ENCODE measurements at regions not wholly inside any gene's neighbourhood (a gene's known extent, or its start where the extent isn't known, plus 50 kb on each side); places are given as distances from the start of the nearest gene placed in this dataset.

- TF ChIP-seq, protein P1, sequence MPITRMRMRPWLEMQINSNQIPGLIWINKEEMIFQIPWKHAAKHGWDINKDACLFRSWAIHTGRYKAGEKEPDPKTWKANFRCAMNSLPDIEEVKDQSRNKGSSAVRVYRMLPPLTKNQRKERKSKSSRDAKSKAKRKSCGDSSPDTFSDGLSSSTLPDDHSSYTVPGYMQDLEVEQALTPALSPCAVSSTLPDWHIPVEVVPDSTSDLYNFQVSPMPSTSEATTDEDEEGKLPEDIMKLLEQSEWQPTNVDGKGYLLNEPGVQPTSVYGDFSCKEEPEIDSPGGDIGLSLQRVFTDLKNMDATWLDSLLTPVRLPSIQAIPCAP (CRISPR knock-in tag; IDR thresholded peaks at IDR 0.05), result no peak
- TF ChIP-seq CBFB (CRISPR knock-in tag; IDR thresholded peaks at IDR 0.05; ENCODE audit: low read depth), result no peak
- TF ChIP-seq KAT7 (CRISPR knock-in tag; IDR thresholded peaks at IDR 0.05; ENCODE audit: borderline replicate concordance), result no peak
Observed at GRCh38 chr18:1875219-1875618, 696.1 kb downstream of the METTL4 start (continued).

DNA sequence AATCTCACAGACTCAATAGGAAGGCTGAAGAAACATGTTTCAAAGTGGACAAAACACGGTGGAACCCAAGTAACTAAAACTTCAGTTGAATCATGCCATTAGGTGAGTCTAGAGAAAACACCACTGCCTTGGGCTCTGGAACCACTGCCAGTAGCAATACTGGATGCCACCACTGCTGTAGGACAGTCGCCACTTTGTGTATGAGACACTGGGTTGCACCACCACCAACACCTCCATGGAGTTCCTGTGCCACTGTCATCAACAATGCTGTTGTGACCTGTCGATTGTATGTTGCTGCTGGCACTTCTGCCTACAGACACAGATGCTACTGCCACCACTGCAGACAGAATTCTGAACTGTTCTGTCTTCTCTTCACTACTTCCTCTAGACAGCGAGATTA, 686.7 kb downstream of the METTL4 start:
- TF ChIP-seq CBFB (CRISPR knock-in tag; IDR thresholded peaks at IDR 0.05; ENCODE audit: low read depth) (no peak), AFF4 (CRISPR knock-in tag; IDR thresholded peaks at IDR 0.05; ENCODE audit: borderline replicate concordance) (no peak), GTF2I (CRISPR knock-in tag; conservative IDR thresholded peaks at IDR 0.05) (no peak), MYBL2 (CRISPR knock-in tag; IDR thresholded peaks at IDR 0.05) (no peak), ZNF219 (CRISPR knock-in tag; IDR thresholded peaks at IDR 0.05; ENCODE audit: borderline replicate concordance) (no peak)
- TF ChIP-seq, protein P2, sequence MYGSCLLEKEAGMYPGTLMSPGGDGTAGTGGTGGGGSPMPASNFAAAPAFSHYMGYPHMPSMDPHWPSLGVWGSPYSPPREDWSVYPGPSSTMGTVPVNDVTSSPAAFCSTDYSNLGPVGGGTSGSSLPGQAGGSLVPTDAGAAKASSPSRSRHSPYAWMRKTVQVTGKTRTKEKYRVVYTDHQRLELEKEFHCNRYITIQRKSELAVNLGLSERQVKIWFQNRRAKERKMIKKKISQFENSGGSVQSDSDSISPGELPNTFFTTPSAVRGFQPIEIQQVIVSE (CRISPR knock-in tag; IDR thresholded peaks at IDR 0.05; ENCODE audit: borderline replicate concordance), result no peak
- Mint-ChIP-seq H3K36me3 (peaks cover 9% of the 10 kb centered on the region), H3K27ac (no peak overlapping the region), H3K4me1 (no peaks in the 10 kb centered on the region), H3K9me3 (peaks cover 22% of the 10 kb centered on the region), H3K27me3 (ENCODE audit: low read depth) (no peaks in the 10 kb centered on the region), H3K4me3 (no peak overlapping the region)
- DNase-seq (ENCODE audit: low spot score), result no peak
- CTCF ChIA-PET, result no interaction called here
- ATAC-seq, result no peak
- POLR2A ChIA-PET, result no interaction called here

DNA sequence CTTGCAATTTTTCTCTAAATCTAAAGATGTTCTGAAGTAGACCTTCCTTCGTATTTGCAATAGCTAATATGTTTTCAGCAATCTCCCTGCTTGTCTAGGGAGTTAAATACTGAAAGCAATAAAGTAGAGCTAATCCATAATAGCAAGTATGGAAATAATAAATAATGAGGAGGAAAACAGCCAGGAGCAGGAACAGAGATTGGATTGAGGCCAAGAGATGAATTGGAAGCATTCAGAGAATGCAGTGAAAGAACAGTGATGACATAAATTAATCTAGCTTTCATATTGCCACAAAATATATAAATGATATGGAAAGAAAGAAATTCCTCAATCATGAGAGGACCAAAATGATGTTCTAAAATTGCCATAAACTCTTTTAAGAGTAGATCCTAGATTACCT, 679.7 kb downstream of the METTL4 start:
- no peaks in the 10 kb centered on the region; the same call in 1 of the 2 replicates for H3K27me3 Mint-ChIP-seq (ENCODE audit: low read depth)
- no peak overlapping the region for H3K4me3 Mint-ChIP-seq
- DNase-seq (ENCODE audit: low spot score), result no peak
- H3K4me1 Mint-ChIP-seq, result 0 out of 2 replicates have a peak, but pooled peaks cover 3% of the 10 kb centered on the region
- H3K9me3 Mint-ChIP-seq, result peaks cover 5% of the 10 kb centered on the region; the same call in 1 of the 2 replicates
- POLR2A ChIA-PET, result no interaction called here
- CTCF ChIA-PET, result no interaction called here
- ATAC-seq, result no peak
- H3K36me3 Mint-ChIP-seq, result no peaks in the 10 kb centered on the region
- TF ChIP-seq NFE2L1 (CRISPR knock-in tag; IDR thresholded peaks at IDR 0.05), result no peak
- TF ChIP-seq USF1 (CRISPR knock-in tag; IDR thresholded peaks at IDR 0.05), result no peak
- TF ChIP-seq, protein P3, sequence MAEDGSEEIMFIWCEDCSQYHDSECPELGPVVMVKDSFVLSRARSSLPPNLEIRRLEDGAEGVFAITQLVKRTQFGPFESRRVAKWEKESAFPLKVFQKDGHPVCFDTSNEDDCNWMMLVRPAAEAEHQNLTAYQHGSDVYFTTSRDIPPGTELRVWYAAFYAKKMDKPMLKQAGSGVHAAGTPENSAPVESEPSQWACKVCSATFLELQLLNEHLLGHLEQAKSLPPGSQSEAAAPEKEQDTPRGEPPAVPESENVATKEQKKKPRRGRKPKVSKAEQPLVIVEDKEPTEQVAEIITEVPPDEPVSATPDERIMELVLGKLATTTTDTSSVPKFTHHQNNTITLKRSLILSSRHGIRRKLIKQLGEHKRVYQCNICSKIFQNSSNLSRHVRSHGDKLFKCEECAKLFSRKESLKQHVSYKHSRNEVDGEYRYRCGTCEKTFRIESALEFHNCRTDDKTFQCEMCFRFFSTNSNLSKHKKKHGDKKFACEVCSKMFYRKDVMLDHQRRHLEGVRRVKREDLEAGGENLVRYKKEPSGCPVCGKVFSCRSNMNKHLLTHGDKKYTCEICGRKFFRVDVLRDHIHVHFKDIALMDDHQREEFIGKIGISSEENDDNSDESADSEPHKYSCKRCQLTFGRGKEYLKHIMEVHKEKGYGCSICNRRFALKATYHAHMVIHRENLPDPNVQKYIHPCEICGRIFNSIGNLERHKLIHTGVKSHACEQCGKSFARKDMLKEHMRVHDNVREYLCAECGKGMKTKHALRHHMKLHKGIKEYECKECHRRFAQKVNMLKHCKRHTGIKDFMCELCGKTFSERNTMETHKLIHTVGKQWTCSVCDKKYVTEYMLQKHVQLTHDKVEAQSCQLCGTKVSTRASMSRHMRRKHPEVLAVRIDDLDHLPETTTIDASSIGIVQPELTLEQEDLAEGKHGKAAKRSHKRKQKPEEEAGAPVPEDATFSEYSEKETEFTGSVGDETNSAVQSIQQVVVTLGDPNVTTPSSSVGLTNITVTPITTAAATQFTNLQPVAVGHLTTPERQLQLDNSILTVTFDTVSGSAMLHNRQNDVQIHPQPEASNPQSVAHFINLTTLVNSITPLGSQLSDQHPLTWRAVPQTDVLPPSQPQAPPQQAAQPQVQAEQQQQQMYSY (CRISPR knock-in tag; IDR thresholded peaks at IDR 0.05), result no peak
- no peak for TF ChIP-seq PRRX2 (CRISPR knock-in tag; IDR thresholded peaks at IDR 0.05)
- no peak for TF ChIP-seq SMAD4 (CRISPR knock-in tag; IDR thresholded peaks at IDR 0.05)
- TF ChIP-seq MXD4 (CRISPR knock-in tag; IDR thresholded peaks at IDR 0.05; ENCODE audit: borderline replicate concordance), result no peak
- TF ChIP-seq NR2C2 (CRISPR knock-in tag; IDR thresholded peaks at IDR 0.05), result no peak
- no peak for TF ChIP-seq ZSCAN18 (CRISPR knock-in tag; IDR thresholded peaks at IDR 0.05)
- no peak for TF ChIP-seq FOXP1 (CRISPR knock-in tag; IDR thresholded peaks at IDR 0.05; ENCODE audit: borderline replicate concordance)
- no peak for TF ChIP-seq RORB (CRISPR knock-in tag; IDR thresholded peaks at IDR 0.05)
- TF ChIP-seq ZNF425 (CRISPR knock-in tag; conservative IDR thresholded peaks at IDR 0.05), result no peak
- TF ChIP-seq TEAD1 (CRISPR knock-in tag; IDR thresholded peaks at IDR 0.05), result no peak
- no peak for TF ChIP-seq ELF4 (CRISPR knock-in tag; IDR thresholded peaks at IDR 0.05; ENCODE audit: low read depth)
- H3K27ac Mint-ChIP-seq, result no peak overlapping the region

Measured in WTC11 (cell line).